ENCODE measurements at regions not wholly inside any gene's neighbourhood (a gene's known extent, or its start where the extent isn't known, plus 50 kb on each side); places are given as distances from the start of the nearest gene placed in this dataset.

DNA sequence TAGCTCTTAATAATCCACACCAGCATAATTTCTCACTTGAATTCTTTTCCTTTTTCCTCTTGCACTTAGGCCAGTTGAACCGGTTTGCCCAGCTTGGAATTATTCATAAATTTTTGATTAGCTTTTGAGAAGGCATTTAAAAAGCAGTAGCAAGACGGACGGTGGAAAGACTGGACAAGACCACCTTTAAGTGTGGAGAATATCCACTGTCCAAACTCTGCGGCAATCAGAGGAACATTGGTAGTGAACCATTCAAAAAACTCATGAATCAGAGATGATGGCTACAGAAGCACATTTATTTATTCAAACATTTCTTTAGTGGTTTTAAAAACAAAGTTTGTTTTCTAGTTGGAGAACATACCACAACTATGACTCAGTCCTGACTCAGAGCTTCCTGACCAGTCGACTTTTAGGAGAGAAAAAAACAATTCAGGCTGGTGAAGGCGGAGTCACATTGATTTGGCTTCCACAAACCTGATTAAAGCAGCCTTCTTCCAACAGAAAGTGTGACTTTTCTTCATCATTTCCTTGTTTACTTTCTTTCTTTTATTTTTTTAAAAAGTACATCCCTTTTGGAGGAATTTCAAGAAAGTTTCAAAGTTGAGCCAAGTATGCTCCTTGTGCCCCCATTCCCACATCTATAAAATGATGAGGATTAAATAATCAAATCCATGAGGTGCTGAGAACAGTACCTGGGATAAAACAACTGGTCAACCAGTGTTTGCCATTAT lies 128.8 kb downstream of the ADSS2 start:
- peak overlapping the region; percentile 24 for H3K4me3 Mint-ChIP-seq
- peak; percentile 31 for ATAC-seq
- no peaks in the 10 kb centered on the region for H3K27me3 Mint-ChIP-seq
- ChIA-PET POLR2A (no interaction called here), CTCF (interaction anchor here (0.9 to 1.4 kb wide), 2 partner anchors 12 to 18 kb away, joined by 3 to 4 read pairs; no protein-coding TSS in a partner anchor)
- H3K27ac Mint-ChIP-seq = peak overlapping the region; percentile 77
- peak; percentile 57 for DNase-seq
- TF ChIP-seq, protein P1, sequence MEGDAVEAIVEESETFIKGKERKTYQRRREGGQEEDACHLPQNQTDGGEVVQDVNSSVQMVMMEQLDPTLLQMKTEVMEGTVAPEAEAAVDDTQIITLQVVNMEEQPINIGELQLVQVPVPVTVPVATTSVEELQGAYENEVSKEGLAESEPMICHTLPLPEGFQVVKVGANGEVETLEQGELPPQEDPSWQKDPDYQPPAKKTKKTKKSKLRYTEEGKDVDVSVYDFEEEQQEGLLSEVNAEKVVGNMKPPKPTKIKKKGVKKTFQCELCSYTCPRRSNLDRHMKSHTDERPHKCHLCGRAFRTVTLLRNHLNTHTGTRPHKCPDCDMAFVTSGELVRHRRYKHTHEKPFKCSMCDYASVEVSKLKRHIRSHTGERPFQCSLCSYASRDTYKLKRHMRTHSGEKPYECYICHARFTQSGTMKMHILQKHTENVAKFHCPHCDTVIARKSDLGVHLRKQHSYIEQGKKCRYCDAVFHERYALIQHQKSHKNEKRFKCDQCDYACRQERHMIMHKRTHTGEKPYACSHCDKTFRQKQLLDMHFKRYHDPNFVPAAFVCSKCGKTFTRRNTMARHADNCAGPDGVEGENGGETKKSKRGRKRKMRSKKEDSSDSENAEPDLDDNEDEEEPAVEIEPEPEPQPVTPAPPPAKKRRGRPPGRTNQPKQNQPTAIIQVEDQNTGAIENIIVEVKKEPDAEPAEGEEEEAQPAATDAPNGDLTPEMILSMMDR (IDR thresholded peaks at IDR 0.05) = no peak
- H3K4me1 Mint-ChIP-seq (ENCODE audit: low read depth) = peaks cover 44% of the 10 kb centered on the region
- intact Hi-C loops (cut with micrococcal nuclease) = no loop called here
- H3K36me3 Mint-ChIP-seq (ENCODE audit: low read depth) = no peaks in the 10 kb centered on the region
- H3K9me3 Mint-ChIP-seq = no peaks in the 10 kb centered on the region

DNA sequence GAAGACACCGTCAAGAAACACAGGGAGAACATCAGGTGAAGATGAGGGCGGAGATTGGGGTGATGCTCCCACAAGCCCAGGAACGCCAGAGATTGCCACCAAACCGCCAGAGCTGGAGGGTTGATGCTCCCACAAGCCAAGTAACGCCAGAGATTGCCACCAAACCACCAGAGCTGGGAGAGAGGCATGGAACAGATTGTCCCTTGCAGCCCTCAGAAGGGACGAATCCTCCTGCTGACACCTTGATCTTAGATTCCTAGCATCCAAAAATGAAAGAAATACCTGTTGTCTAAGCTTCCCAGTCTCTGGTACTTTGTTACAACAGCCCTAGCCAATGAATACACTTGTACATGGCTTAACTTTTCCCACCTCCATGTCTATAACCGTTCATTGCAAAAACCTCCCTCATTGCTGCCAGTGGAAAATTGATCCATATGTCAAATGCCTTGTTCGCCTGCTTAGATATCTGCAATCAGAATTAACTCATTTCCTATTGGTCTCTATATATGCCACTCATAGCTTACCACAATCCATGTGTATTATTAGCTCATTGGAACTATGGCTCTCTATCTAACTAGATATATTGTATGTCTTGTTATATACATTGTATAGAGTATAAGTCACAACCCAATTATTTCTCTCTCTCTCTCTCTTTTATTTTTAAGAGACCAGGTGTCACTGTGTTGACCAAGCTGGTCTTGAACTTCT lies 127.4 kb downstream of the ADSS2 start:
- intact Hi-C loops (cut with micrococcal nuclease) = no loop called here
- Mint-ChIP-seq H3K27me3 (no peaks in the 10 kb centered on the region), H3K4me1 (ENCODE audit: low read depth) (peaks cover 36% of the 10 kb centered on the region), H3K4me3 (peak overlapping the region; percentile 45), H3K36me3 (ENCODE audit: low read depth) (no peaks in the 10 kb centered on the region), H3K27ac (peak overlapping the region; percentile 77), H3K9me3 (peaks cover 6% of the 10 kb centered on the region)
- ChIA-PET POLR2A (interaction anchor here (1.1 kb wide), 1 partner anchor 25 kb away, joined by 4 read pairs; no protein-coding TSS in a partner anchor), CTCF (no interaction called here)
- ATAC-seq (no peak), DNase-seq (no peak)
- TF ChIP-seq, protein P1 (IDR thresholded peaks at IDR 0.05) = no peak

DNA sequence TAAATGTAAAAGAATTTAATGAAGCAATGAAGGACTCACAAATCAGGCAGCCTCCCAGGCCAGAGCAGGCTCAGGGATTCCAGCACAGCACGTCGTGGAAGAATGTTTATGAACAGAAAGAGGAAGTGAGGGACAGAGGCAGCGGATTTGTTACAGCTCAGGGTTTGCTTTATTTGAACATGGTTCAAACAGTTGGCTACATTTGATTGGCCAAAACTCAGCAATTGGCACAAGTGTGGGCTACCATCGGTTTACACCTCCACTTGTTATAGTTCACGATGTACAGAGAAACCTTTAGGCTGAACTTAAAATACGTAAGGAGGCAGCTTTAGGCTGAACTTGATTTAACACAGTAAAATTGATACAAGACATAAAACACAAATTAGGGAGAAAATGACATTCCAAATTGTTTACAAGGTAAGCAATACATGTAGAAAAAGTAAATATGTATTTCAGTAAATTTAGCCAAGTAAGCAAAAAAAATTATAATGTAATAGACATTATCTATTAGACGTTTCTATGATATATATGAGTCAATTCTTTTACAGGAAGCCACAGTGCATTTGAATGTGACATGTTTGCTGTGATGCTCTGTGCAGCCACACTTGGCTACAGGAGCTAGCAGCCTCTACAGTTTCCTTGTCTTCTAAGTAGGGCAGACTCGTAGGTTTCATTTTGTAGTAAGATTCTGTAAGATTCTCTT lies 126.5 kb downstream of the ADSS2 start:
- Mint-ChIP-seq H3K36me3 (ENCODE audit: low read depth) (no peaks in the 10 kb centered on the region), H3K4me3 (peak overlapping the region; percentile 45), H3K27ac (peak overlapping the region; percentile 80), H3K9me3 (peaks cover 6% of the 10 kb centered on the region), H3K4me1 (ENCODE audit: low read depth) (peaks cover 29% of the 10 kb centered on the region), H3K27me3 (no peaks in the 10 kb centered on the region)
- TF ChIP-seq, protein P1 (IDR thresholded peaks at IDR 0.05) = no peak
- POLR2A ChIA-PET = interaction anchor here (1.1 kb wide), 1 partner anchor 26 kb away, joined by 4 read pairs; no protein-coding TSS in a partner anchor
- DNase-seq (peak; percentile 30), ATAC-seq (peak; percentile 90)
- CTCF ChIA-PET = no interaction called here
- intact Hi-C loops (cut with micrococcal nuclease) = no loop called here

DNA sequence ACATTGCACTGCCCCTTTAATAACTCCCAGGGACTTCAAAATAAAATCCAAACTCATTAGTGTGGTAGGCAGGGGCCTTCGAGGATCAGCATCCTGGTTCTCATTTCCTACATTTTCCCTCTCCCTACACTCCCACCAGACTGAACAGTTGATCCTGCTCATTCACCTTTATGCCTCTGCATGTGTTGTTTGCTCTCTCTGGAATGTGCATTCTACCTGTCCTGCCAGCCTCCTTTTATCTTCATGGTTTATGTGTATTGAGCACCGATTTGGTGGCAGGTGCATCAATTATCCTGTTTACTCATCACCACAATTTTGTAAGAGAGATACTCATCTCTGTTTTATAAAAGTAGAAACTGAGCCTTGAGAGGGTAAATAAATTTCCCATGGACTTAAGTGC lies 125.0 kb downstream of the ADSS2 start:
- ChIA-PET CTCF (no interaction called here), POLR2A (no interaction called here)
- Mint-ChIP-seq H3K27me3 (no peaks in the 10 kb centered on the region), H3K36me3 (ENCODE audit: low read depth) (no peaks in the 10 kb centered on the region), H3K4me1 (ENCODE audit: low read depth) (peaks cover 27% of the 10 kb centered on the region), H3K27ac (no peak overlapping the region), H3K4me3 (no peak overlapping the region), H3K9me3 (peaks cover 6% of the 10 kb centered on the region)
- no peak for DNase-seq
- ATAC-seq = no peak
- TF ChIP-seq, protein P1 (IDR thresholded peaks at IDR 0.05) = no peak
- intact Hi-C loops (cut with micrococcal nuclease) = no loop called here

Data from activated CD8-positive, alpha-beta T cell treated with anti-CD3 and anti-CD28 coated beads for 36 hours (primary cell).